ENCODE measurements at regions not wholly inside any gene's neighbourhood (a gene's known extent, or its start where the extent isn't known, plus 50 kb on each side); places are given as distances from the start of the nearest gene placed in this dataset.

- DNase-seq = no peak
- H3K27ac ChIP-seq (ENCODE audit: insufficient read depth, low read length, poor library complexity, severe bottlenecking) = no peak overlapping the region
These were observed 78.2 kb upstream of the SPON1 start for GRCh38 chr11:13884158-13884799.

GRCh38 chr11:13885083-13885482 lies 77.4 kb upstream of the SPON1 start:
- H3K36me3 ChIP-seq (ENCODE audit: control insufficient read depth, insufficient read depth, low read length) = no peaks in the 10 kb centered on the region
- Mint-ChIP-seq H3K9me3 (peaks cover 0 to 4% (median 0%) of the 10 kb centered on the region in 7 donors), H3K27me3 (peaks cover 4% of the 10 kb centered on the region), H3K4me3 (no peak overlapping the region), H3K36me3 (no peaks in the 10 kb centered on the region), H3K27ac (no peak overlapping the region), H3K4me1 (peaks cover 0 to 11% (median 3%) of the 10 kb centered on the region in 4 donors)
- no peak overlapping the region for H3K27ac ChIP-seq (ENCODE audit: insufficient read depth, low read length, poor library complexity, severe bottlenecking)
- ATAC-seq (ENCODE audit: low read depth in 2 of 2) (no peak), DNase-seq (no peak)
- peaks cover 4% of the 10 kb centered on the region for H3K27me3 ChIP-seq (ENCODE audit: control insufficient read depth, insufficient read depth, low read length)
- H3K9me3 ChIP-seq (ENCODE audit: control insufficient read depth in 2 of 2, low read length in 2 of 2) = no peaks in the 10 kb centered on the region
- H3K4me1 ChIP-seq (ENCODE audit: control insufficient read depth, insufficient read depth, low read length, poor library complexity, severe bottlenecking) = no peaks in the 10 kb centered on the region
- H3K4me3 ChIP-seq (ENCODE audit: low read depth, low read length) = no peak overlapping the region

More at GRCh38 chr11:13884158-13884799, 78.2 kb upstream of the SPON1 start:
- H3K36me3 Mint-ChIP-seq = no peaks in the 10 kb centered on the region
- Histone ChIP-seq H3K27me3 (ENCODE audit: control insufficient read depth, insufficient read depth, low read length) (peaks cover 3% of the 10 kb centered on the region), H3K9me3 (ENCODE audit: control insufficient read depth in 2 of 2, low read length in 2 of 2) (no peaks in the 10 kb centered on the region), H3K4me1 (ENCODE audit: control insufficient read depth, insufficient read depth, low read length, poor library complexity, severe bottlenecking) (no peaks in the 10 kb centered on the region), H3K4me3 (ENCODE audit: low read depth, low read length) (no peak overlapping the region), H3K36me3 (ENCODE audit: control insufficient read depth, insufficient read depth, low read length) (no peaks in the 10 kb centered on the region)
- no peak for ATAC-seq (ENCODE audit: low read depth in 2 of 2)
- H3K27me3 Mint-ChIP-seq = peaks cover 4% of the 10 kb centered on the region
- H3K27ac Mint-ChIP-seq = no peak overlapping the region
- peaks cover 0 to 4% (median 0%) of the 10 kb centered on the region in 7 donors for H3K9me3 Mint-ChIP-seq
- H3K4me3 Mint-ChIP-seq = no peak overlapping the region
- peaks cover 0 to 11% (median 3%) of the 10 kb centered on the region in 4 donors for H3K4me1 Mint-ChIP-seq

GRCh38 chr11:13889552-13890249 lies 72.8 kb upstream of the SPON1 start:
- Histone ChIP-seq H3K27ac (ENCODE audit: insufficient read depth, low read length, poor library complexity, severe bottlenecking) (no peak overlapping the region), H3K4me1 (ENCODE audit: control insufficient read depth, insufficient read depth, low read length, poor library complexity, severe bottlenecking) (no peaks in the 10 kb centered on the region), H3K4me3 (ENCODE audit: low read depth, low read length) (no peak overlapping the region), H3K36me3 (ENCODE audit: control insufficient read depth, insufficient read depth, low read length) (no peaks in the 10 kb centered on the region), H3K27me3 (ENCODE audit: control insufficient read depth, insufficient read depth, low read length) (peaks cover 4% of the 10 kb centered on the region), H3K9me3 (ENCODE audit: control insufficient read depth in 2 of 2, low read length in 2 of 2) (no peaks in the 10 kb centered on the region)
- no peak overlapping the region for H3K4me3 Mint-ChIP-seq
- peaks cover 0 to 3% (median 0%) of the 10 kb centered on the region in 4 donors for H3K4me1 Mint-ChIP-seq
- no peaks in the 10 kb centered on the region for H3K36me3 Mint-ChIP-seq
- ATAC-seq (ENCODE audit: low read depth in 2 of 2) (no peak), DNase-seq (no peak)
- H3K27ac Mint-ChIP-seq = no peak overlapping the region
- H3K27me3 Mint-ChIP-seq = peaks cover 23% of the 10 kb centered on the region
- peaks cover 0 to 4% (median 0%) of the 10 kb centered on the region in 7 donors for H3K9me3 Mint-ChIP-seq

GRCh38 chr11:13891911-13892310 lies 70.6 kb upstream of the SPON1 start:
- no peak overlapping the region for H3K27ac Mint-ChIP-seq
- no peaks in the 10 kb centered on the region for H3K4me1 ChIP-seq (ENCODE audit: control insufficient read depth, insufficient read depth, low read length, poor library complexity, severe bottlenecking)
- H3K27me3 ChIP-seq (ENCODE audit: control insufficient read depth, insufficient read depth, low read length) = peaks cover 4% of the 10 kb centered on the region
- no peaks in the 10 kb centered on the region for H3K36me3 Mint-ChIP-seq
- H3K9me3 Mint-ChIP-seq = peaks cover 0 to 2% (median 0%) of the 10 kb centered on the region in 7 donors
- H3K4me3 ChIP-seq (ENCODE audit: low read depth, low read length) = no peak overlapping the region
- DNase-seq (no peak), ATAC-seq (ENCODE audit: low read depth in 2 of 2) (no peak)
- no peaks in the 10 kb centered on the region for H3K9me3 ChIP-seq (ENCODE audit: control insufficient read depth in 2 of 2, low read length in 2 of 2)
- H3K36me3 ChIP-seq (ENCODE audit: control insufficient read depth, insufficient read depth, low read length) = no peaks in the 10 kb centered on the region
- no peak overlapping the region for H3K4me3 Mint-ChIP-seq
- H3K4me1 Mint-ChIP-seq = peaks cover 0 to 3% (median under 1%) of the 10 kb centered on the region in 4 donors
- H3K27ac ChIP-seq (ENCODE audit: insufficient read depth, low read length, poor library complexity, severe bottlenecking) = no peak overlapping the region
- peaks cover 23% of the 10 kb centered on the region for H3K27me3 Mint-ChIP-seq

- Histone ChIP-seq H3K9me3 (ENCODE audit: control insufficient read depth in 2 of 2, low read length in 2 of 2) (no peaks in the 10 kb centered on the region), H3K36me3 (ENCODE audit: control insufficient read depth, insufficient read depth, low read length) (no peaks in the 10 kb centered on the region), H3K4me3 (ENCODE audit: low read depth, low read length) (no peak overlapping the region), H3K27me3 (ENCODE audit: control insufficient read depth, insufficient read depth, low read length) (peaks cover 7% of the 10 kb centered on the region), H3K27ac (ENCODE audit: insufficient read depth, low read length, poor library complexity, severe bottlenecking) (no peak overlapping the region), H3K4me1 (ENCODE audit: control insufficient read depth, insufficient read depth, low read length, poor library complexity, severe bottlenecking) (no peaks in the 10 kb centered on the region)
- no peak for ATAC-seq (ENCODE audit: low read depth in 2 of 2)
- H3K27me3 Mint-ChIP-seq = peaks cover 19% of the 10 kb centered on the region
- DNase-seq = no peak
- H3K9me3 Mint-ChIP-seq = peaks cover 0 to 5% (median 0%) of the 10 kb centered on the region in 7 donors
- peaks cover 0 to 3% (median 2%) of the 10 kb centered on the region in 4 donors for H3K4me1 Mint-ChIP-seq
- H3K27ac Mint-ChIP-seq = peak overlapping the region in 1 of 3 donors; percentile 34
- peaks cover 9% of the 10 kb centered on the region for H3K36me3 Mint-ChIP-seq
- H3K4me3 Mint-ChIP-seq = no peak overlapping the region
These were observed 66.1 kb upstream of the SPON1 start for GRCh38 chr11:13896175-13896980.

- ATAC-seq (ENCODE audit: low read depth in 2 of 2) = no peak
These were observed 65.6 kb upstream of the SPON1 start for GRCh38 chr11:13896981-13897353.

GRCh38 chr11:13897646-13898276 lies 64.8 kb upstream of the SPON1 start:
- peaks cover 0 to 3% (median under 1%) of the 10 kb centered on the region in 4 donors for H3K4me1 Mint-ChIP-seq
- no peak overlapping the region for H3K27ac Mint-ChIP-seq
- peaks cover 7% of the 10 kb centered on the region for H3K27me3 ChIP-seq (ENCODE audit: control insufficient read depth, insufficient read depth, low read length)
- peaks cover 0 to 5% (median 0%) of the 10 kb centered on the region in 7 donors for H3K9me3 Mint-ChIP-seq
- DNase-seq (no peak), ATAC-seq (ENCODE audit: low read depth in 2 of 2) (no peak)
- no peak overlapping the region for H3K4me3 ChIP-seq (ENCODE audit: low read depth, low read length)
- H3K36me3 ChIP-seq (ENCODE audit: control insufficient read depth, insufficient read depth, low read length) = no peaks in the 10 kb centered on the region
- H3K36me3 Mint-ChIP-seq = peaks cover 9% of the 10 kb centered on the region
- H3K27me3 Mint-ChIP-seq = peaks cover 24% of the 10 kb centered on the region
- no peaks in the 10 kb centered on the region for H3K9me3 ChIP-seq (ENCODE audit: control insufficient read depth in 2 of 2, low read length in 2 of 2)
- H3K4me1 ChIP-seq (ENCODE audit: control insufficient read depth, insufficient read depth, low read length, poor library complexity, severe bottlenecking) = no peaks in the 10 kb centered on the region
- H3K27ac ChIP-seq (ENCODE audit: insufficient read depth, low read length, poor library complexity, severe bottlenecking) = no peak overlapping the region
- H3K4me3 Mint-ChIP-seq = no peak overlapping the region

More at GRCh38 chr11:13896981-13897353, 65.6 kb upstream of the SPON1 start:
- no peak overlapping the region for H3K27ac Mint-ChIP-seq
- H3K9me3 ChIP-seq (ENCODE audit: control insufficient read depth in 2 of 2, low read length in 2 of 2) = no peaks in the 10 kb centered on the region
- H3K4me3 Mint-ChIP-seq = no peak overlapping the region
- no peak overlapping the region for H3K27ac ChIP-seq (ENCODE audit: insufficient read depth, low read length, poor library complexity, severe bottlenecking)
- H3K4me1 ChIP-seq (ENCODE audit: control insufficient read depth, insufficient read depth, low read length, poor library complexity, severe bottlenecking) = no peaks in the 10 kb centered on the region
- no peak for DNase-seq
- peaks cover 18% of the 10 kb centered on the region for H3K27me3 Mint-ChIP-seq
- H3K9me3 Mint-ChIP-seq = peaks cover 0 to 5% (median 0%) of the 10 kb centered on the region in 7 donors
- no peaks in the 10 kb centered on the region for H3K36me3 ChIP-seq (ENCODE audit: control insufficient read depth, insufficient read depth, low read length)
- H3K27me3 ChIP-seq (ENCODE audit: control insufficient read depth, insufficient read depth, low read length) = peaks cover 7% of the 10 kb centered on the region
- no peak overlapping the region for H3K4me3 ChIP-seq (ENCODE audit: low read depth, low read length)
- H3K4me1 Mint-ChIP-seq = peaks cover 0 to 3% (median 2%) of the 10 kb centered on the region in 4 donors
- H3K36me3 Mint-ChIP-seq = peaks cover 9% of the 10 kb centered on the region
